ENCODE measurements at regions not wholly inside any gene's neighbourhood (a gene's known extent, or its start where the extent isn't known, plus 50 kb on each side); places are given as distances from the start of the nearest gene placed in this dataset.

DNA sequence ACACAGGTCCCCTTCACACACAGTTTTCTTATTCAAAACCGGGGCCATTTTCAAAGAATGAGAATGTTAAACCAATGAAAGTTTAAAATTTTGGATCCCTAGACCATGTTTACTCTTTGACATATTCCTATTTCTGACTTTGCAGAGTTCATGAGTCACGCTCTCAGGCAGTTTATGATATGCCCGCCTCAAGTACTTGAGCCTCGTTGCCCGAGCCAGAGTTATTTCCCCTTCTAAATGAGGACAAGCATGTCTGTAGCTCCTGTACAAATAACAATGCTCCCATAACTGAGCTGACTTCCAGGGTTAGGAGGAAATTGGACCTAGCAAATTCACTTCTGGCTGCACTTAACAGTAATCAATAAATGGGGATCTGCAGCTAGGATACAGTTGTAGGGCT is 87.9 kb upstream of the PDE1C start:
- TF ChIP-seq, protein P1, sequence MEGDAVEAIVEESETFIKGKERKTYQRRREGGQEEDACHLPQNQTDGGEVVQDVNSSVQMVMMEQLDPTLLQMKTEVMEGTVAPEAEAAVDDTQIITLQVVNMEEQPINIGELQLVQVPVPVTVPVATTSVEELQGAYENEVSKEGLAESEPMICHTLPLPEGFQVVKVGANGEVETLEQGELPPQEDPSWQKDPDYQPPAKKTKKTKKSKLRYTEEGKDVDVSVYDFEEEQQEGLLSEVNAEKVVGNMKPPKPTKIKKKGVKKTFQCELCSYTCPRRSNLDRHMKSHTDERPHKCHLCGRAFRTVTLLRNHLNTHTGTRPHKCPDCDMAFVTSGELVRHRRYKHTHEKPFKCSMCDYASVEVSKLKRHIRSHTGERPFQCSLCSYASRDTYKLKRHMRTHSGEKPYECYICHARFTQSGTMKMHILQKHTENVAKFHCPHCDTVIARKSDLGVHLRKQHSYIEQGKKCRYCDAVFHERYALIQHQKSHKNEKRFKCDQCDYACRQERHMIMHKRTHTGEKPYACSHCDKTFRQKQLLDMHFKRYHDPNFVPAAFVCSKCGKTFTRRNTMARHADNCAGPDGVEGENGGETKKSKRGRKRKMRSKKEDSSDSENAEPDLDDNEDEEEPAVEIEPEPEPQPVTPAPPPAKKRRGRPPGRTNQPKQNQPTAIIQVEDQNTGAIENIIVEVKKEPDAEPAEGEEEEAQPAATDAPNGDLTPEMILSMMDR (IDR thresholded peaks at IDR 0.05; ENCODE audit: borderline replicate concordance, extremely low read depth, low read length, poor library complexity, severe bottlenecking) = no peak
- TF ChIP-seq EZH2 (IDR thresholded peaks at IDR 0.05; ENCODE audit: borderline replicate concordance, low read depth, low read length, severe bottlenecking) = no peak
- Histone ChIP-seq H3K79me2 (ENCODE audit: insufficient read depth, low read length) (no peaks in the 10 kb centered on the region), H3K27ac (ENCODE audit: low read length) (no peak overlapping the region), H3K4me2 (ENCODE audit: insufficient read depth, low read length) (no peak overlapping the region), H4K20me1 (ENCODE audit: insufficient read depth, low read length) (no peaks in the 10 kb centered on the region), H3K9ac (ENCODE audit: low read depth, low read length) (no peak overlapping the region), H3K9me3 (ENCODE audit: insufficient read depth, low read length, severe bottlenecking) (no peaks in the 10 kb centered on the region), H3K27me3 (ENCODE audit: insufficient read depth, low read length, poor library complexity) (no peaks in the 10 kb centered on the region), H3K4me1 (ENCODE audit: insufficient read depth, low read length) (no peaks in the 10 kb centered on the region), H3K4me3 (ENCODE audit: low read depth in 1 of 2, low read length in 2 of 2) (no peak overlapping the region), H2AFZ (ENCODE audit: low read depth, low read length) (no peak overlapping the region), H3K36me3 (ENCODE audit: insufficient read depth, low read length) (no peaks in the 10 kb centered on the region)
- no peak for DNase-seq
- no peak for ATAC-seq (ENCODE audit: insufficient read depth, low read depth)

- no peak overlapping the region for H3K27ac ChIP-seq (ENCODE audit: low read length)
- no peak overlapping the region for H2AFZ ChIP-seq (ENCODE audit: low read depth, low read length)
- no peaks in the 10 kb centered on the region for H3K9me3 ChIP-seq (ENCODE audit: insufficient read depth, low read length, severe bottlenecking)
- no peak for ATAC-seq (ENCODE audit: insufficient read depth, low read depth)
- H3K36me3 ChIP-seq (ENCODE audit: insufficient read depth, low read length) = no peaks in the 10 kb centered on the region
- TF ChIP-seq EZH2 (IDR thresholded peaks at IDR 0.05; ENCODE audit: borderline replicate concordance, low read depth, low read length, severe bottlenecking) = no peak
- TF ChIP-seq, protein P1 (IDR thresholded peaks at IDR 0.05; ENCODE audit: borderline replicate concordance, extremely low read depth, low read length, poor library complexity, severe bottlenecking) = no peak
- H3K4me3 ChIP-seq (ENCODE audit: low read depth in 1 of 2, low read length in 2 of 2) = no peak overlapping the region
- no peak for DNase-seq
- H3K4me2 ChIP-seq (ENCODE audit: insufficient read depth, low read length) = no peak overlapping the region
- H4K20me1 ChIP-seq (ENCODE audit: insufficient read depth, low read length) = no peaks in the 10 kb centered on the region
- no peaks in the 10 kb centered on the region for H3K27me3 ChIP-seq (ENCODE audit: insufficient read depth, low read length, poor library complexity)
- H3K9ac ChIP-seq (ENCODE audit: low read depth, low read length) = no peak overlapping the region
- H3K4me1 ChIP-seq (ENCODE audit: insufficient read depth, low read length) = no peaks in the 10 kb centered on the region
- H3K79me2 ChIP-seq (ENCODE audit: insufficient read depth, low read length) = no peaks in the 10 kb centered on the region
These were observed 85.5 kb upstream of the PDE1C start for GRCh38 chr7:32155712-32156111.

- no peak overlapping the region for H3K4me3 ChIP-seq (ENCODE audit: low read depth in 1 of 2, low read length in 2 of 2)
- H3K79me2 ChIP-seq (ENCODE audit: insufficient read depth, low read length) = no peaks in the 10 kb centered on the region
- H4K20me1 ChIP-seq (ENCODE audit: insufficient read depth, low read length) = no peaks in the 10 kb centered on the region
- H3K27ac ChIP-seq (ENCODE audit: low read length) = no peak overlapping the region
- no peak overlapping the region for H3K9ac ChIP-seq (ENCODE audit: low read depth, low read length)
- no peaks in the 10 kb centered on the region for H3K9me3 ChIP-seq (ENCODE audit: insufficient read depth, low read length, severe bottlenecking)
- DNase-seq (no peak), ATAC-seq (ENCODE audit: insufficient read depth, low read depth) (no peak)
- no peak for TF ChIP-seq EZH2 (IDR thresholded peaks at IDR 0.05; ENCODE audit: borderline replicate concordance, low read depth, low read length, severe bottlenecking)
- TF ChIP-seq, protein P1 (IDR thresholded peaks at IDR 0.05; ENCODE audit: borderline replicate concordance, extremely low read depth, low read length, poor library complexity, severe bottlenecking) = no peak
- H3K4me2 ChIP-seq (ENCODE audit: insufficient read depth, low read length) = no peak overlapping the region
- no peaks in the 10 kb centered on the region for H3K4me1 ChIP-seq (ENCODE audit: insufficient read depth, low read length)
- H2AFZ ChIP-seq (ENCODE audit: low read depth, low read length) = no peak overlapping the region
- H3K36me3 ChIP-seq (ENCODE audit: insufficient read depth, low read length) = no peaks in the 10 kb centered on the region
- no peaks in the 10 kb centered on the region for H3K27me3 ChIP-seq (ENCODE audit: insufficient read depth, low read length, poor library complexity)
These were observed 84.6 kb upstream of the PDE1C start for GRCh38 chr7:32154797-32155196.

DNA sequence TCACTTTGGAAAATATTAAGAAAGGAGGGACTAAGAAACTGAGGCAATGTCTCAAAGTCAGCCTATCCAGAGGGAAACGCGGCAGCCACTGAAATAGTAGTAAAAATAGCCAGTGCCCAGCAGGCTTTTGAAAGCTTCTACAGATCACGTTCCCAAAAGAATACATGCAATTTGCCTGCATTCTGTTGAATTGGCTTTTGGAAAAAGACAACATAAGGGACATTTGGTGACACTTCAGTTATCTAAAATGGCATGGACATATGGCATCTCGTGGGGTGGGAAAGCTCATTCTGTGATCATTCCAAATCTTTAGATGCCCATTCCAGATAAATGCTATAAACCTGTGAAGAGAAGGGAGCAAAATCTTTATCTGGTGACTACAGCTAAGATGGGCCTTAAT is 82.8 kb upstream of the PDE1C start:
- Histone ChIP-seq H3K4me2 (ENCODE audit: insufficient read depth, low read length) (no peak overlapping the region), H3K4me3 (ENCODE audit: low read depth in 1 of 2, low read length in 2 of 2) (no peak overlapping the region), H3K27ac (ENCODE audit: low read length) (no peak overlapping the region), H3K9me3 (ENCODE audit: insufficient read depth, low read length, severe bottlenecking) (no peaks in the 10 kb centered on the region), H4K20me1 (ENCODE audit: insufficient read depth, low read length) (no peaks in the 10 kb centered on the region), H3K79me2 (ENCODE audit: insufficient read depth, low read length) (no peaks in the 10 kb centered on the region), H3K9ac (ENCODE audit: low read depth, low read length) (no peak overlapping the region), H3K36me3 (ENCODE audit: insufficient read depth, low read length) (no peaks in the 10 kb centered on the region), H3K4me1 (ENCODE audit: insufficient read depth, low read length) (no peaks in the 10 kb centered on the region), H3K27me3 (ENCODE audit: insufficient read depth, low read length, poor library complexity) (no peaks in the 10 kb centered on the region), H2AFZ (ENCODE audit: low read depth, low read length) (no peak overlapping the region)
- ATAC-seq (ENCODE audit: insufficient read depth, low read depth) (no peak), DNase-seq (no peak)
- no peak for TF ChIP-seq EZH2 (IDR thresholded peaks at IDR 0.05; ENCODE audit: borderline replicate concordance, low read depth, low read length, severe bottlenecking)
- TF ChIP-seq, protein P1 (IDR thresholded peaks at IDR 0.05; ENCODE audit: borderline replicate concordance, extremely low read depth, low read length, poor library complexity, severe bottlenecking) = no peak

All from DND-41 (cell line).